ENCODE measurements at regions not wholly inside any gene's neighbourhood (a gene's known extent, or its start where the extent isn't known, plus 50 kb on each side); places are given as distances from the start of the nearest gene placed in this dataset.
"Not testable (repeated sequence)": the region's sequence is repeated elsewhere in the genome, so short reads cannot be mapped to it uniquely, and the experiment has no call there.

- H3K4me3 ChIP-seq, result no peak overlapping the region
- no peak for TF ChIP-seq CTCF (IDR thresholded peaks at IDR 0.05)
- no peak for DNase-seq (ENCODE audit: low spot score)
- no peak overlapping the region for H3K27ac ChIP-seq
These were observed 109.9 kb downstream of the PDHA2 start for GRCh38 chr4:95949808-95950207.

GRCh38 chr4:95952538-95952937 lies 112.6 kb downstream of the PDHA2 start:
- DNase-seq (ENCODE audit: low spot score); H3K4me3 ChIP-seq; H3K27ac ChIP-seq: not testable (repeated sequence)

GRCh38 chr4:95956094-95956493 lies 116.2 kb downstream of the PDHA2 start:
- Histone ChIP-seq H3K27ac (no peak overlapping the region), H3K4me3 (no peak overlapping the region)
- no peak for DNase-seq (ENCODE audit: low spot score)
- no peak for TF ChIP-seq CTCF (IDR thresholded peaks at IDR 0.05)

- no peak for DNase-seq (ENCODE audit: low spot score)
- Histone ChIP-seq H3K4me3 (no peak overlapping the region), H3K27ac (no peak overlapping the region)
- TF ChIP-seq CTCF (IDR thresholded peaks at IDR 0.05), result no peak
These were observed 117.2 kb downstream of the PDHA2 start for GRCh38 chr4:95957054-95957453.

- TF ChIP-seq CTCF (IDR thresholded peaks at IDR 0.05), result no peak
- Histone ChIP-seq H3K27ac (no peak overlapping the region), H3K4me3 (no peak overlapping the region)
- no peak for DNase-seq (ENCODE audit: low spot score)
These were observed 117.9 kb downstream of the PDHA2 start for GRCh38 chr4:95957759-95958158.

- Histone ChIP-seq H3K27ac (no peak overlapping the region), H3K4me3 (no peak overlapping the region)
- DNase-seq (ENCODE audit: low spot score), result no peak
- no peak for TF ChIP-seq CTCF (IDR thresholded peaks at IDR 0.05)
These were observed 119.3 kb downstream of the PDHA2 start for GRCh38 chr4:95959182-95959581.

GRCh38 chr4:95959633-95960032 lies 119.7 kb downstream of the PDHA2 start:
- no peak for DNase-seq (ENCODE audit: low spot score)

More at GRCh38 chr4:95959633-95960032, 119.7 kb downstream of the PDHA2 start:
- no peak for TF ChIP-seq CTCF (IDR thresholded peaks at IDR 0.05)
- H3K27ac ChIP-seq, result no peak overlapping the region
- H3K4me3 ChIP-seq, result no peak overlapping the region

Data from coronary artery (tissue), 2 donors.